ENCODE measurements at regions not wholly inside any gene's neighbourhood (a gene's known extent, or its start where the extent isn't known, plus 50 kb on each side); places are given as distances from the start of the nearest gene placed in this dataset.

DNA sequence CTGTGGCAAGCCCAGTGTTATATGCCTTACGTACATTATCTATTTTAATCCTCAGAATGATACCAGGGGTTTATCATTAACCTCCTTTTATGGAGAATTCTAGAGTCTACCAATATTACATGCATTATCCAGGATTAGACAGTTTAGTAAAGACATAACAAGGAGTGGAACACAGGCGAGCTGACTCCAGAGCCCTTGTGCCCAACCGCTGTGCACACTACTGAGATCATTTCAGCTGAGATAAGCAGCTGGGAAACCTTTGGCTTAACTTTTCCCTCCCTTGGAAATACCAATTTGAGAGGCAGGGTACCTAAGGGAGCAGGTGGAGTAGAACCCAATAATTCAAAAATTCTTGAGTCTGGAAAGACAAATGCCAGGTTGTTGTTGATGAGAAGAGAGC, 59.8 kb upstream of the ATP1B1 start:
- H2AFZ ChIP-seq (ENCODE audit: low read length), result no peak overlapping the region
- H4K20me1 ChIP-seq (ENCODE audit: insufficient read depth, low read length), result no peaks in the 10 kb centered on the region

GRCh38 chr1:169047074-169047473, 59.4 kb upstream of the ATP1B1 start:
- no peak overlapping the region for H3K4me3 ChIP-seq (ENCODE audit: insufficient read depth, low read length)
- DNase-seq (ENCODE audit: insufficient read length, low spot score, missing footprints), result no peak
- no peak overlapping the region for H3K4me2 ChIP-seq (ENCODE audit: insufficient read depth, low read length)
- H4K20me1 ChIP-seq (ENCODE audit: insufficient read depth, low read length), result no peaks in the 10 kb centered on the region
- H3K9me3 ChIP-seq (ENCODE audit: low read depth, low read length), result no peaks in the 10 kb centered on the region
- H3K36me3 ChIP-seq (ENCODE audit: insufficient read depth, low read length), result no peaks in the 10 kb centered on the region
- H3K27ac ChIP-seq (ENCODE audit: low read depth, low read length), result no peak overlapping the region
- TF ChIP-seq CTCF (IDR thresholded peaks at IDR 0.05; ENCODE audit: extremely low read depth, low read depth, low read length), result no peak
- no peaks in the 10 kb centered on the region for H3K27me3 ChIP-seq (ENCODE audit: insufficient read depth, low read length)
- no peak overlapping the region for H2AFZ ChIP-seq (ENCODE audit: low read length)
- no peaks in the 10 kb centered on the region for H3K4me1 ChIP-seq (ENCODE audit: insufficient read depth, low read length)
- H3K79me2 ChIP-seq (ENCODE audit: insufficient read depth, low read length), result no peaks in the 10 kb centered on the region

More for the DNA sequence above, 59.8 kb upstream of the ATP1B1 start:
- H3K4me2 ChIP-seq (ENCODE audit: insufficient read depth, low read length), result no peak overlapping the region
- no peak overlapping the region for H3K27ac ChIP-seq (ENCODE audit: low read depth, low read length)
- no peaks in the 10 kb centered on the region for H3K9me3 ChIP-seq (ENCODE audit: low read depth, low read length)
- no peak overlapping the region for H3K4me3 ChIP-seq (ENCODE audit: insufficient read depth, low read length)
- no peaks in the 10 kb centered on the region for H3K36me3 ChIP-seq (ENCODE audit: insufficient read depth, low read length)
- no peak for TF ChIP-seq CTCF (IDR thresholded peaks at IDR 0.05; ENCODE audit: extremely low read depth, low read depth, low read length)
- H3K4me1 ChIP-seq (ENCODE audit: insufficient read depth, low read length), result no peaks in the 10 kb centered on the region
- no peak for DNase-seq (ENCODE audit: insufficient read length, low spot score, missing footprints)
- no peaks in the 10 kb centered on the region for H3K27me3 ChIP-seq (ENCODE audit: insufficient read depth, low read length)
- H3K79me2 ChIP-seq (ENCODE audit: insufficient read depth, low read length), result no peaks in the 10 kb centered on the region

DNA sequence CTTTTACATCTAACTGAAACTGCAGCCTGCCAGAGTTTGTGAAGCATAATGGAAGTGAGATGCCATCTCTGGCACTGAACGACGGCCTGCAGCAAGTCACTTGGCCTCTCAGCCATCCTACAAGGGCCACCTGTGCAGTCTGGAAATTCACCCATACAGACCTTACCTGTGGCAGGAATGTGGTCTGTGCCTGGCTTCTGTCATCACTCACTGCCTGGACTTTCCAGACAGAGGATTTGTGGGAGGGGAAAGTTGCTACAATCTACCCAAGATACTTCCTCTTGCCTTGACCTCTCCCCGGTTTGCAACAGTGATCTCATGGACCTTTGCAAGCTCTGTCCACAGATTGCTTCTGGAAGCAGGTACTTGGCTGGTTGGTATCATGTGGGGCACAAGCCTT, 58.4 kb upstream of the ATP1B1 start:
- Histone ChIP-seq H3K36me3 (ENCODE audit: insufficient read depth, low read length) (no peaks in the 10 kb centered on the region), H3K4me3 (ENCODE audit: insufficient read depth, low read length) (no peak overlapping the region), H3K9me3 (ENCODE audit: low read depth, low read length) (no peaks in the 10 kb centered on the region), H4K20me1 (ENCODE audit: insufficient read depth, low read length) (no peaks in the 10 kb centered on the region), H2AFZ (ENCODE audit: low read length) (no peak overlapping the region), H3K4me2 (ENCODE audit: insufficient read depth, low read length) (no peak overlapping the region), H3K79me2 (ENCODE audit: insufficient read depth, low read length) (no peaks in the 10 kb centered on the region), H3K4me1 (ENCODE audit: insufficient read depth, low read length) (no peaks in the 10 kb centered on the region), H3K27ac (ENCODE audit: low read depth, low read length) (no peak overlapping the region), H3K27me3 (ENCODE audit: insufficient read depth, low read length) (no peaks in the 10 kb centered on the region)
- DNase-seq (ENCODE audit: insufficient read length, low spot score, missing footprints), result no peak
- TF ChIP-seq CTCF (IDR thresholded peaks at IDR 0.05; ENCODE audit: extremely low read depth, low read depth, low read length), result no peak

DNA sequence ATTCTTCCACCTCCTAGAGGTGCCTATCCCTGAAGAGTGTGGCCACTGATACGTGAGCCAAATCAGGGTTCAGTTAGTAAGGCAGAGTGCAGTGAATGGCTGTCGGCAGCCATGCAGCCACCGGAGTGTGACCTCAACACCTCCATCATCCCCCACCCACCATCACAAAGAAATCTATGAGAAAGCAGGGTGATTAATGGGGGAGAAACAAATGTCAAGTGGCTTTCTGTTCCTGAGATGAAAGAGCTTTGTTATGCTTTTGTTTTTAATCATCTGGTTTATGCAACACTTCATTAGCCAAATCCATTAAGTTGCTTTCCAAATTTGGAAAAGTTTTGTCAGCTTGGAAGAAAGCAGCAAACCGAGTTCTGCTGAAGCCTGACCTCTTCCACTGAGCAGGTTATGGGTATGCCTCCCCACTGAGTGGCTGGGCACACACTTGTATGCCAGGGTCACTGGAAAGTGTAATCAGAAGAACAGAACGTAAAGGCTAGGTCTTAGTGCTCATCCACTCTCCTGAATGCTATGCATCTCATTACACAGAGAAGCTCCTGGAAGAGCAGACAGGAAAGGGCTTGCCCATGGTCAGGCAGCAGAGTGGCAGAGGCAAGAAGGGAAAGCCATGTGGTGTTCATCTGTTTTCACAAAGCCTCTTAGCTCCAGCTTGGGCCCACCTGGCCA, 57.1 kb upstream of the ATP1B1 start:
- DNase-seq (ENCODE audit: insufficient read length, low spot score, missing footprints), result no peak
- TF ChIP-seq CTCF (IDR thresholded peaks at IDR 0.05; ENCODE audit: extremely low read depth, low read depth, low read length), result no peak
- H3K27me3 ChIP-seq (ENCODE audit: insufficient read depth, low read length), result no peaks in the 10 kb centered on the region

More for the DNA sequence above, 57.1 kb upstream of the ATP1B1 start:
- H3K4me2 ChIP-seq (ENCODE audit: insufficient read depth, low read length), result no peak overlapping the region
- no peaks in the 10 kb centered on the region for H3K79me2 ChIP-seq (ENCODE audit: insufficient read depth, low read length)
- no peak overlapping the region for H2AFZ ChIP-seq (ENCODE audit: low read length)
- H3K36me3 ChIP-seq (ENCODE audit: insufficient read depth, low read length), result no peaks in the 10 kb centered on the region
- H3K4me1 ChIP-seq (ENCODE audit: insufficient read depth, low read length), result no peaks in the 10 kb centered on the region
- H3K9me3 ChIP-seq (ENCODE audit: low read depth, low read length), result no peaks in the 10 kb centered on the region
- H4K20me1 ChIP-seq (ENCODE audit: insufficient read depth, low read length), result no peaks in the 10 kb centered on the region
- no peak overlapping the region for H3K27ac ChIP-seq (ENCODE audit: low read depth, low read length)
- H3K4me3 ChIP-seq (ENCODE audit: insufficient read depth, low read length), result no peak overlapping the region

Measured in osteoblast (primary cell).